Colon (tissue), 2 donors: ENCODE measurements at regions not wholly inside any gene's neighbourhood (a gene's known extent, or its start where the extent isn't known, plus 50 kb on each side); places are given as distances from the start of the nearest gene placed in this dataset.
A peak's percentile ranks its signal among the peaks of the same experiment; 100 is the strongest.

Source experiments
- FAIRE-seq: peaks from 2 replicates; lab custom pipeline; 2012; peaks lifted over from hg19 to GRCh38; lab: Jason Lieb, UNC
- donor health status: control.
- donor health status: control.

DNA sequence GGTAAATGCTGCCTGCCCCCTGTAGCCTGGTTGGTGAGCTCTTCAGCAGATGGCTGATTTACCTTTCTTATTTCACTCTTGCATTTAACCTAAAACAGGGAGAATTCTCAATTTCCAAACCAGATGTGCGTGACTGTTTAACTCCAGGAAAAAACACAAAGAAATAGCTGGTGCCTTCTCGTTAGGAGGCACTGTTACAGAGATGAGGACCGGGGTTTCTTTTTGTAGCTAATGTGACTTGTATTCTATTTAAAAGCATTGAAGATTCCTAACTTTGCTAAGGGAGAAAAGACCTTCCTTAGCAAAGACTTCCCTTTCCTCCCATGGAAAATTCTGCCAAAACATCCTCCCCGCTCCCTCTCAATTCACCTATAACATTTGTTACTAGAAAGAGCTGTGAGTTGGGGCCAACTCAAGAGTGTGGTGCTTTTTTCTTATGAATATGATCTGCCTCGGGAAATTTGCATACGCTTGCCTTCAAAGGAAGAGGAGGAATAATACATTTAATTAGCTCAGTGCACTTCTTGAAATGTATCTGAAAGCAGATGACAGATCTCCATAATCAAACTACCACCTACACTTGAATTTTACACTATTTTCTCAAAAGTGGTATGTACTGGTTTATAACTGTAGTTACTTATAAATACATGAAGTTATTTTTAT is 102.0 kb upstream of the ARID2 start:
- FAIRE-seq = no peak

GRCh38 chr12:45629292-45629691 is 100.2 kb upstream of the ARID2 start:
- peak; percentile 97 for FAIRE-seq

DNA sequence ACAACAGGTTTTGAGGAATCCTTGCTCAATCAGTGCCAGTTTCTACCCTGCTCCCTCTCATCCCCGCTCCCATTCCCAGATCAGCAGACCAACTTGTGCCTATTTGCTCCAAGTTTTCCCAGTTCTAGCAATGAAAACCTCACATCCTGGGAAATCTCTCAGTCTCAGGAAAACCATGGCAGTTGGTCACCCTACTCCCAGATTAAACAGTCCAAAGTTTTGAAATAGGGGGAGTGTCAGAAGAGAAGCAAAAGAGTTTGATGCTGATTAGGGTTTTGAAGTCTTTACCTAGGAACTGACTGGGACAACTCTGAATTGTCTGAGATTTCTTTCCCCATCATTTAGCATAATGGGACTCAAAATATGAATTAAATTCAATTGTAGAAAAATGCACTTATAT is 95.8 kb upstream of the ARID2 start:
- FAIRE-seq = no peak

DNA sequence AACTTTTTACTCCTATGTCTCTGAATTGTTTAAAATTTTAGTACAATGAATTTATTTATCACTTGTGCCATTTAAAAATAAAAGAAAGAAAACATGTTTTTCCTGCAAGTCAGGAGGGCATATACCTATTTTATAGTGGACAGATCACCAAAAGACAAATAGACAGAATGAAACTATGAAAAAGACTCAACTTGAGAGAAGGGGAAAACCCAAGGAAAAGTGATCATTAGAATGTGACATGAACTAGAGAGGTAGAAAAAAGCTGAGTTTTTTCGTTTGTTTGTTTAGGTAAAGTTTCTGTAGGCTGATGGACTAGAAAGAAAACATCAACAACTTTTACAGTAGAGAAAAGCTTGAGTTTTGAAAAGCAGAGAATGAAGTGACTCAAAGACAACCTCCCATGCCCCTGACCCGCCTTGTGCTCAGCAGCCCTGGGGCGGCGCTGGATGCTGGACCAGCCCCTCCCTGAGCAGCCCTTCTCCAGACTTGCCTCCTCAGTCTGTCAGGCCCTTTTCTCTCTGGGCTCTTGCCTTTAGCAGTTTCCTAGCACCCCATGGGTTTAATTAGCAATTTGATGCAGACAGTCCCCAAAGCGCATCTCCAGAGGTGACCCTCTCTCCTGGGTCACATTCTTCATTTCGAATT is 95.1 kb upstream of the ARID2 start:
- FAIRE-seq = no peak

- FAIRE-seq = no peak
These were observed 92.3 kb upstream of the ARID2 start for GRCh38 chr12:45637242-45637641.

- no peak for FAIRE-seq
These were observed 91.8 kb upstream of the ARID2 start for GRCh38 chr12:45637706-45638105.

GRCh38 chr12:45638386-45638785 is 91.1 kb upstream of the ARID2 start:
- FAIRE-seq = no peak

DNA sequence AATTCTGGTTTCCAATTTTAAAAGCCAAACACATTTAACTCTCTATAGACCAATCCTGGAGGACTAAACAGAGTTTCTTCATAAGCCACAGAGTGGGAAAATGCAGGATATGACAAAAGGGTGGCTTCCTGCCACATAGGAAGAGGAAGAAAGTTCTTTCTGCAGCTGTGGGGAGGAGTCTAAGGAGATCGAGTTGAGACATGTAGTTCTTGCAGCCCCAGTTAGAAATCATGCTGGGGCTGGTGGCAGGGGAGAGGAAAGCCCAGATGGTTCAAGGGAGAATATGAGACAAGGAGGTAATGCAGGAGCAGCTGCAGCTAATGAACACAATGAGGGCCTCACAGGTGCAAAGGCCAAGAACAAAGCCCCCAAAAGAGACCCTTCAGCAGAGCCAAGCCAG is 85.0 kb upstream of the ARID2 start:
- FAIRE-seq = no peak

DNA sequence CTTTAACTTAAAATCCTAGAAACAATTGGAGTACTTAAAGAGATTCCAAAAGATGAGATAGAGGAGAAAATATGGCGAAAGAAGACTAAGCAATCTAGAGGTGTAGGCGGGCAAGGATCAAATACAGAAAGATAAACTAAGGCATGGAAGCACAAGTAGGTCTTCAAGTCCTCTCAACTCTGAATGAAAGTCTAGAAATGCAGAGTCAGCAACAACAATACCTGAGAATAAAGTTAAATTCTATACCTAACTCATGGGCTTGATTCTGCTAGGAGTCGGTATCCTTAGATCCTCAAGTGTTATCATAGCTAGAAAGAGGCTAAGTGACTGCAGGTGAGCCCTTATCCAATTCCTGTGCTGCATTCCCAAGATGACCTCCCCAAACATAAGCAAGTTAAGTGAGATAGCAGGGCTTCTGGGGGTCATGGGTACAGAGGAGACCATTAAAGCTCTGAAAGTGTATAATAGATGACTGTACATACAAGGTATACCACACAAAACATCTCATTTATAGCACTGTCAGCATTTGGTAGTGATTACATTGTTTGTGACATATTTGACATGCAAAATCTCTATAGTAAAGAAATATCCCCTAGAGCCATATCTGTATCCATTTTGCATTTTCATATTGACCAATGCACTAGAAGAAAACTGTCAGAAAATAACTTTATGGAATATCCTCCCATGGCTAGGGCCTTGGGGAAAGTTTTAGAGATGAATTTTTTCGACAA is 82.5 kb upstream of the ARID2 start:
- no peak for FAIRE-seq

- no peak for FAIRE-seq
These were observed 81.4 kb upstream of the ARID2 start for GRCh38 chr12:45648070-45648469.

DNA sequence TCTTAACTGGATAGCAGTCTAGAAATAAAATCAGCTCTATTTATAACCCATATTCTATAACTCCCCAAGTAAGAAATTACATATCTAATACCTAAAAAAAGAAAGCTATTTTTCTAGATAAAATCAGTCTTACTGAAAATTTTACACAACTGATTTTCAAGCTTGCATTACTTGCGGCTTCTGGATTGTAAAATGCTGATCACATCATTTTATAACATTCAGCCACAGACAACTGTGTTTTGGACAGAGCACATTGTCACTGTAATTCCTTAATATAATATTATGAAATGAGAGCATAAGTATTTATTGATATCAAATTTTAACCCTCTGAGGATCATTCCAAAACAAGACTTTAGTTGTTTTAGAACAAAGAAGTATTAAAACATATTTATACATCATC is 78.5 kb upstream of the ARID2 start:
- no peak for FAIRE-seq

DNA sequence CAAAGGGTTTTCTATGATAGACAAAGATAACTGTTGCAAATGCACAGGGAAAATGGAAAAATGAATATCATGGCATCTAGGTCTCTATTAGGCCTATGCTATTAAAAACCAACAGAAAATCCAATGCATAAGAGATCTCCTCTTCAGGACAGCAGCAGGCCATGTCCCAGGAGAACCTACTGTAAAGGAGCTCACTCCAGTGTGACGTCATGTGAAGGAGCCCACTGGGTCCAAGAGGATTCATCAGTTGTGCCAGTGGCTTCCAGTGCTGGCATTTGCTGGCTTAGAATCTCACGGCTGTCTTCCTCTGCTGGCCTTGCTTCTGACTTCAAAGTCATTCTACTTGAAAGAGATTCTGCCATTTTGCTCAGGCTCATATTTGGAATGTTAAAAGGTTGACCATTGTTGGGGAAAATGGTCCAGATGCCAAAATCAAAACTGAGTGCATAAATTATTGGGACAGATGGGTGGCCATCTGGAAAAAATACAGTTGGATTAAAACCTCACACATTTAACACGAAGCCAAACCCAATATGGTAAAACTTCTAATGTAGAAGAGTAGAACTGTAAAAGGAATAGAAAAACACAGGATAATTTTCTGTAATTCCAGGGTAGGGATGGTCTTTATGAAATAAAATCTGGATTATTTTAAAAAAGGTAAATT is 75.4 kb upstream of the ARID2 start:
- FAIRE-seq = no peak

- no peak for FAIRE-seq
These were observed 74.3 kb upstream of the ARID2 start for GRCh38 chr12:45655186-45655585.

GRCh38 chr12:45655743-45656142 is 73.8 kb upstream of the ARID2 start:
- FAIRE-seq = no peak

GRCh38 chr12:45658020-45658419 is 71.5 kb upstream of the ARID2 start:
- FAIRE-seq = no peak

DNA sequence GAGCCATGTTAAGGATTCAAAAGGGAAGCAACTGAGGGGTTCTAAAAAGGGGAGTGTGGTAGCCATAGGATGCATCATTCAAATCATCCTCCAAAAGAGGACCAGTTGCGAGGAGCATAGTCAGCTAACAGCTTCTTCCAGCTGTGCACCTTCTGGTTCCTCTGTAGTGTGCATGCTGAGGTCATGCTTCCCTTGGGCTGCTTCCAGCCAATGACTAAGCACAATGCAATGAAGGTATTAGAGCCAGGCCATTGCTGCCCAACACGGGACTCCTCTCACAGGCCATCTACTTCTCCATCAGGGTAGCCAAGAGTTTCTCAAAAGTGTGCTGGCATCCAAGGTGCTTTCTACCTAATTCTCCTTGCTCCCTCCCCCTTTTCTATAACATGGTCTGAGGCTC is 69.2 kb upstream of the ARID2 start:
- FAIRE-seq = no peak

GRCh38 chr12:45663455-45663854 is 66.1 kb upstream of the ARID2 start:
- FAIRE-seq = no peak

- no peak for FAIRE-seq
These were observed 63.6 kb upstream of the ARID2 start for GRCh38 chr12:45665941-45666340.

GRCh38 chr12:45666396-45666795 is 63.1 kb upstream of the ARID2 start:
- FAIRE-seq = no peak

DNA sequence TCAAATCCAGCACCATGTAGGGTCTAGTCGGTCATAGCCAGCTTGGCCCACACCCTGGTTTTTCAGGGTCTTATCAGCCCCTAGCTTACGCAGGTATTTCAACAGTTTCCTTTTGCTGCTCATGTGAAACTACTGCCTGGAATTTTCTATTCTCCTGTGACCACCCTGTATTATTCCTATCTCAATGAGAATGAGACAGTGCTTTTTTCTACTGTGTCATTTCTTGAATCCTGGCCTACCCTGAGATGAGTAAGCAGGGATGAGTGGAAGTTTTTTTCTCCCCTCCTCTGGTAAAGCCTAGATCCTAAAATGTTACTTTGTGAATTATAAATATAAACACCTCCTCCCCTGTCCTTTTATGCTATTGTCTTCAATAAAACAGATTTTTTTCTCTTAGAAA is 62.7 kb upstream of the ARID2 start:
- no peak for FAIRE-seq

DNA sequence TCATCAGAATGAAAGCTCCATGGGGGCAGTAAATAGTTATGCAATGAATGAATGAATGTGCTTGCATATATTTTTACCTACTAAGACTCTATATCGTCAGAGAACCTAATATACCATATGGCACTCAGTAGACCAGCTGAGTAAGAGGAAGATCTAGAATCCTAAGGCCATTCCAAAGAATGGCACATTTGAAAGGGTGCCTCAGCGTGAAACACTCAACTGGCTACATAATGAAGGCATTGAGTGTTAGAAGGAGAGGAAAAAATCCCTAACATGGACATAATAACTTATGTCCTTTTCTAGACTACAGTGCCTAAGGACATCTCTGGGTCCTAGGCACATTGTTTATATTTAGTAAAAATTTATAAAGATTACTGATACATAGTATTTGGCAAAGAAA is 61.7 kb upstream of the ARID2 start:
- no peak for FAIRE-seq

DNA sequence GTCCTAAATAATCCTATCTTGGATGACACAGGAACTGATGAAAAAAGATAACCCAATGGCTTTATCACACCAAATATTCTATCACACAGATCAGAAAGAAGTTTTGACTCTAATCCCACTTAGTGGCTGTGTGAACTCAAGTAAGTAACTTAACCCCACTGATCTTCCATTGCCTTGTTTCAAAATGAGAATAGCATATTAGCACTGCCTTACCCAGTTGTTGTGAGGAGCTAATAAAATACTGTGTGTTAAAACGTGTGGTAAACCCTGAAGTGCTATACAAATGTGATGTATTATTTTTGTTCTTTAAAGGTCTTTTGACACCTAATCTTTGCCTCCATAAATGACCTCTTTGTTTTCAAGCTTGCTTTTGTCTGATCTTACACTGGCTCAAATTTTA is 60.9 kb upstream of the ARID2 start:
- no peak for FAIRE-seq

DNA sequence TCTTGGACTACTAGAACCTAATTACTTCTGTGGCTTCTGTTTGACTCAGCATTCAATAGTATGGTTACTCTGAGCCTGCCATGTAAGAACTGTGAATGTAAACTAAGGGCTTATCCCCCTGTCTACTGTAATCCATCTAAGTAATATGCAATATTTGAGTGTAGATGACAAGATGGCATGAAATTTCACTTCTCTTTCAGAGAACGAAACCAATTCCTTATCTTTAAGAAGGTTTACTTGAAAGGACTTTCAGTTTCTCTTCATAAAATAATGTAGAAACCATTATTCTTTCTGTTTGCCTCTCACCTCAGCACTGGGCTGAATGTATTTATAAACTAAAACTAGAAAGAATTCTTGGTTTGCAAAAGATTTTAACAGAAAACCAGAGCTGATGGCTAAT is 60.4 kb upstream of the ARID2 start:
- no peak for FAIRE-seq
